Thoracic aorta (tissue), 2 donors: ENCODE measurements at regions not wholly inside any gene's neighbourhood (a gene's known extent, or its start where the extent isn't known, plus 50 kb on each side); places are given as distances from the start of the nearest gene placed in this dataset.

Experiments used
- ATAC-seq: fragments of 150-250 bp; one replicate; pipeline ENCODE4 v1.8.0; 2017; ENCODE audit warnings: low read depth; ENCODE audit not compliant: insufficient number of reproducible peaks, low FRiP score
- DNase-seq: peaks from one replicate; pipeline ENCODE4 v3.0.0-alpha.2; 2020; ENCODE audit warnings: low spot score
- H3K27ac ChIP-seq, 2 donors: fragments of 200-600 bp; sonication (generic); 1 replicate in 1 of 2; 2 replicates in 1 of 2; pipeline ENCODE4 v1.5.1; 2016; ENCODE audit warnings: mild to moderate bottlenecking in 2 of 2, moderate library complexity in 2 of 2
- H3K27me3 ChIP-seq: fragments of 200-600 bp; sonication (generic); replicated peaks from 2 replicates; pipeline ENCODE4 v1.6.0; 2016; ENCODE audit warnings: mild to moderate bottlenecking; ENCODE audit not compliant: insufficient read depth
- H3K36me3 ChIP-seq: fragments of 200-600 bp; sonication (generic); one replicate; pipeline ENCODE4 v1.5.1; 2016
- H3K4me1 ChIP-seq, 2 donors: fragments of 200-600 bp; sonication (generic); 1 replicate in 1 of 2; 2 replicates in 1 of 2; pipeline versions ENCODE4 v1.5.1 to v1.6.0; 2016; ENCODE audit warnings: low read depth in 2 of 2, mild to moderate bottlenecking in 1 of 2; ENCODE audit not compliant: control insufficient read depth in 1 of 2
- H3K4me3 ChIP-seq: fragments of 200-600 bp; sonication (generic); 2 replicates; pipeline ENCODE4 v1.5.1; 2016; ENCODE audit warnings: mild to moderate bottlenecking
- H3K9me3 ChIP-seq: fragments of 200-600 bp; sonication (generic); 2 replicates; pipeline ENCODE4 v1.5.1; 2016
- CTCF ChIP-seq: fragments of 200-600 bp; sonication (generic); IDR thresholded peaks from one replicate; pipeline ENCODE4 v1.5.1; 2019; ENCODE audit warnings: antibody characterized with exemption

DNA sequence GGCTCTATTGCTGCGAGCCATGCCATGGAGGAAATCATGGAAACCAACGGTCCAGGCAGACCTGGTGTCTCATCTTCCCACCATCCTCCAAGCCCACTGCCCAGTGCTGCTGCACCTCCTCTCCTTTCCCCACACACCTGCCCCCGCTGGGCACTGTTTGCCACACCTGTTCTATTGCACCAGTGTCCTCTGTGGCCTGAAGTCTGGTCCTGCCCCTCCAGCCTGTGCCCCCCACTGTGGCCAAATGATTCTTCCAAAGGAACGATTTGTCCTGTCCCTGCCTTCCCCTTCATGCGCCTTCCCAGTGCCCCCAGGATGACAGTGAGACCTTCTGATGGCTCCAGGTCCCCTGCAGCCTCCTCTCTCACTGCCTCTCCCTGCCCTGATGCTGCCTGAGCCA lies 101.9 kb upstream of the TWIST2 start:
- no peak for DNase-seq
- no peaks in the 10 kb centered on the region for H3K36me3 ChIP-seq
- no peak overlapping the region for H3K27ac ChIP-seq
- no peak overlapping the region for H3K4me3 ChIP-seq
- no peak for ATAC-seq
- no peaks in the 10 kb centered on the region for H3K4me1 ChIP-seq
- no peaks in the 10 kb centered on the region for H3K9me3 ChIP-seq
- TF ChIP-seq CTCF = no peak
- no peaks in the 10 kb centered on the region for H3K27me3 ChIP-seq

- H3K27ac ChIP-seq = no peak overlapping the region
- no peak overlapping the region for H3K4me3 ChIP-seq
- no peaks in the 10 kb centered on the region for H3K9me3 ChIP-seq
- H3K4me1 ChIP-seq = no peaks in the 10 kb centered on the region
- no peaks in the 10 kb centered on the region for H3K36me3 ChIP-seq
- no peak for TF ChIP-seq CTCF
- ATAC-seq (no peak), DNase-seq (no peak)
- no peaks in the 10 kb centered on the region for H3K27me3 ChIP-seq
Measured at GRCh38 chr2:238747114-238747513, 100.8 kb upstream of the TWIST2 start.

DNA sequence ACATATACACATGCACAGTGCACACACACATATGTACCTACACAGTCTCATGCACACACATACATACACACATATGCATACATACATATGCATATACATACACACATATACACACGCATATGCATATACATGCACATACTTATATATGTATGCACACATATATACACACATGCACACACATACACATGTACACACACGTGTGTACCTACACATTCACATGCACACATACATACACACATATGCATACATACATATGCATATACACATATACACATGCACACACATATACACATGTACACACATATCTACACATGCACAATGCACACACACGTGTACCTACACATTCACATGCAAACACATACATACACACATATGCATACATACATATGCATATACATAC lies 100.3 kb upstream of the TWIST2 start:
- no peaks in the 10 kb centered on the region for H3K4me1 ChIP-seq
- ATAC-seq = no peak
- no peaks in the 10 kb centered on the region for H3K9me3 ChIP-seq
- H3K27ac ChIP-seq = no peak overlapping the region
- no peaks in the 10 kb centered on the region for H3K27me3 ChIP-seq
- no peaks in the 10 kb centered on the region for H3K36me3 ChIP-seq
- no peak overlapping the region for H3K4me3 ChIP-seq
- no peak for DNase-seq
- no peak for TF ChIP-seq CTCF

DNA sequence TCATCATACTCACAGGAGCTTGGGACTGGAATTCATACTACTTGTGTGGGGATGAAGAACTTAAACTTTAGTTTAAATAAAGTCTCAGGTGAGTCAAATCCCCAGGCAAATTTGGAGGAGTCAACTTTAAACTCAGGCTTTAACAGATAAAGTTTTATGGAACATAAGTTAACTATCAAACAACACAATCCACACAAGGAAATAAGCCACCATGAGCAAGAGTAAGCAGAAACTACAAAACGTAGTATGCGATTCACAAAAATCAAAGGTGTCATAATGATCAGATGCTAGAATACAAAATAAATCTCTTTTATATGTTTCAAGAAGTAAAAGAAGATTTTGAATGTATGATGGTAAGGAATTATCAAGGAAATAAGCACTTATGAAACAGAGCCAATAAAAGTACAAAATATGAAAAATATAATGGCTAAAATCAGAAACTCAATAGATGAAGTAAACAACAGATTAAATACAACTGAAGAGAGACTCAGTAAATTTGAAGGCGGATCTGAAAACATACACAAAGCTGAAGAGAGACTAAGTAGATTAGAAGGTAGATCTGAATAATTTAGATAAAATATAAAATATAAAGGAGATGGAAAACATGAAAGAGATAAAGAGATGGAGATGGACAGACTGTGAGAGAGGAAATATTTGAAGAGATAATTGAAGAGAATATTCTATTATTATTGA lies 97.5 kb upstream of the TWIST2 start:
- no peak overlapping the region for H3K27ac ChIP-seq
- H3K4me3 ChIP-seq = no peak overlapping the region
- ATAC-seq (no peak), DNase-seq (no peak)
- H3K27me3 ChIP-seq = no peaks in the 10 kb centered on the region
- no peaks in the 10 kb centered on the region for H3K36me3 ChIP-seq
- no peak for TF ChIP-seq CTCF
- no peaks in the 10 kb centered on the region for H3K4me1 ChIP-seq
- no peaks in the 10 kb centered on the region for H3K9me3 ChIP-seq

DNA sequence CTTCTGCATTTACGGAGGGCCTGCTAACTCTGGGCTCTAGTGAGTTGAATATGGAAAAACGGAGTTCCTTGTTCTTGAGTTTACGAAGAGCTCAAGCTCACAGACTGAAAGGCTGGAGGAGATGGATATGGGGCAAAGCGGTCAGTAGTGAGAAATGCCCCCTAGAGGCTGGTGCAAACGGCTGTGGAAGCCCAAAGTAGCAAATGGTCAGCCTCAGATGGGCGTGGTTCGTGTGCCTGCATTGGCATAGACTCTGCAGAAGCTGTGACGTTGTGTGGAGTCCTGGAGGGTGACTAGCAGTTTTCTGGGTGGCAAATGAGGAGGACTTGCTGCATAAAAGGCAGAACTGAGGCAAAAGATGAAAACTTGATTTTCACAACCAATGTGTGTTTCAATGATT lies 93.6 kb upstream of the TWIST2 start:
- Histone ChIP-seq H3K9me3 (no peaks in the 10 kb centered on the region), H3K4me1 (no peaks in the 10 kb centered on the region), H3K27me3 (no peaks in the 10 kb centered on the region), H3K4me3 (no peak overlapping the region), H3K27ac (no peak overlapping the region), H3K36me3 (no peaks in the 10 kb centered on the region)
- no peak for ATAC-seq
- no peak for TF ChIP-seq CTCF
- no peak for DNase-seq
